ENCODE measurements at regions not wholly inside any gene's neighbourhood (a gene's known extent, or its start where the extent isn't known, plus 50 kb on each side); places are given as distances from the start of the nearest gene placed in this dataset.
"Not testable (repeated sequence)": the region's sequence is repeated elsewhere in the genome, so short reads cannot be mapped to it uniquely, and the experiment has no call there.

- Mint-ChIP-seq H3K4me3 (no peak overlapping the region), H3K4me1 (no peaks in the 10 kb centered on the region), H3K27me3 (ENCODE audit: low read depth) (no peaks in the 10 kb centered on the region), H3K27ac (ENCODE audit: unreplicated experiment) (no peak overlapping the region), H3K36me3 (ENCODE audit: low read depth) (no peaks in the 10 kb centered on the region), H3K9me3 (no peaks in the 10 kb centered on the region)
- DNase-seq (ENCODE audit: low read depth, low spot score), result no peak
- no peak for TF ChIP-seq CTCF (conservative IDR thresholded peaks at IDR 0.05)
Observed at GRCh38 chr14:43525658-43526057, 981.4 kb downstream of the FSCB start.

GRCh38 chr14:43522901-43523300, 984.2 kb downstream of the FSCB start:
- Mint-ChIP-seq H3K27me3 (ENCODE audit: low read depth) (no peaks in the 10 kb centered on the region), H3K4me1 (no peaks in the 10 kb centered on the region), H3K4me3 (no peak overlapping the region), H3K36me3 (ENCODE audit: low read depth) (no peaks in the 10 kb centered on the region), H3K27ac (ENCODE audit: unreplicated experiment) (no peak overlapping the region), H3K9me3 (peaks cover 3% of the 10 kb centered on the region)
- no peak for TF ChIP-seq CTCF (conservative IDR thresholded peaks at IDR 0.05)
- DNase-seq (ENCODE audit: low read depth, low spot score), result no peak

- H3K4me1 Mint-ChIP-seq, result no peaks in the 10 kb centered on the region
- TF ChIP-seq CTCF (conservative IDR thresholded peaks at IDR 0.05), result no peak
- no peak overlapping the region for H3K4me3 Mint-ChIP-seq
- no peak overlapping the region for H3K27ac Mint-ChIP-seq (ENCODE audit: unreplicated experiment)
- no peak for DNase-seq (ENCODE audit: low read depth, low spot score)
- H3K27me3 Mint-ChIP-seq (ENCODE audit: low read depth), result no peaks in the 10 kb centered on the region
- peaks cover 3% of the 10 kb centered on the region for H3K9me3 Mint-ChIP-seq
- H3K36me3 Mint-ChIP-seq (ENCODE audit: low read depth), result no peaks in the 10 kb centered on the region
Observed at GRCh38 chr14:43522191-43522590, 984.9 kb downstream of the FSCB start.

GRCh38 chr14:43503508-43503907, 1003.6 kb downstream of the FSCB start:
- no peaks in the 10 kb centered on the region for H3K9me3 Mint-ChIP-seq
- no peaks in the 10 kb centered on the region for H3K27me3 Mint-ChIP-seq (ENCODE audit: low read depth)
- no peaks in the 10 kb centered on the region for H3K36me3 Mint-ChIP-seq (ENCODE audit: low read depth)
- no peak for DNase-seq (ENCODE audit: low read depth, low spot score)
- no peak overlapping the region for H3K27ac Mint-ChIP-seq (ENCODE audit: unreplicated experiment)
- H3K4me3 Mint-ChIP-seq, result no peak overlapping the region
- H3K4me1 Mint-ChIP-seq, result no peaks in the 10 kb centered on the region
- no peak for TF ChIP-seq CTCF (conservative IDR thresholded peaks at IDR 0.05)

- not testable (repeated sequence) for H3K9me3 Mint-ChIP-seq; H3K4me3 Mint-ChIP-seq; H3K27ac Mint-ChIP-seq (ENCODE audit: unreplicated experiment); DNase-seq (ENCODE audit: low read depth, low spot score); H3K4me1 Mint-ChIP-seq; H3K36me3 Mint-ChIP-seq (ENCODE audit: low read depth); H3K27me3 Mint-ChIP-seq (ENCODE audit: low read depth)
Observed at GRCh38 chr14:43492359-43492758, 1014.7 kb downstream of the FSCB start.

- no peaks in the 10 kb centered on the region for H3K4me1 Mint-ChIP-seq
- no peak overlapping the region for H3K27ac Mint-ChIP-seq (ENCODE audit: unreplicated experiment)
- TF ChIP-seq CTCF (conservative IDR thresholded peaks at IDR 0.05), result no peak
- no peaks in the 10 kb centered on the region for H3K27me3 Mint-ChIP-seq (ENCODE audit: low read depth)
- H3K36me3 Mint-ChIP-seq (ENCODE audit: low read depth), result no peaks in the 10 kb centered on the region
- no peaks in the 10 kb centered on the region for H3K9me3 Mint-ChIP-seq
- DNase-seq (ENCODE audit: low read depth, low spot score), result no peak
- no peak overlapping the region for H3K4me3 Mint-ChIP-seq
Observed at GRCh38 chr14:43483415-43483814, 1023.7 kb downstream of the FSCB start.

All from neural crest cell (in vitro differentiated cells).